Jurkat, Clone E6-1 (cell line): ENCODE measurements at regions not wholly inside any gene's neighbourhood (a gene's known extent, or its start where the extent isn't known, plus 50 kb on each side); places are given as distances from the start of the nearest gene placed in this dataset.
"Not testable (repeated sequence)": the region's sequence is repeated elsewhere in the genome, so short reads cannot be mapped to it uniquely, and the experiment has no call there.

Source experiments
- DNase-seq: peaks from one replicate; pipeline ENCODE4 v3.0.0-alpha.2; 2011; ENCODE audit warnings: low read depth, low spot score
- H3K4me3 ChIP-seq: 2 replicates; pipeline ENCODE4 v1.5.1; 2011; ENCODE audit warnings: mild to moderate bottlenecking, low read length, control low read depth, moderate library complexity

DNA sequence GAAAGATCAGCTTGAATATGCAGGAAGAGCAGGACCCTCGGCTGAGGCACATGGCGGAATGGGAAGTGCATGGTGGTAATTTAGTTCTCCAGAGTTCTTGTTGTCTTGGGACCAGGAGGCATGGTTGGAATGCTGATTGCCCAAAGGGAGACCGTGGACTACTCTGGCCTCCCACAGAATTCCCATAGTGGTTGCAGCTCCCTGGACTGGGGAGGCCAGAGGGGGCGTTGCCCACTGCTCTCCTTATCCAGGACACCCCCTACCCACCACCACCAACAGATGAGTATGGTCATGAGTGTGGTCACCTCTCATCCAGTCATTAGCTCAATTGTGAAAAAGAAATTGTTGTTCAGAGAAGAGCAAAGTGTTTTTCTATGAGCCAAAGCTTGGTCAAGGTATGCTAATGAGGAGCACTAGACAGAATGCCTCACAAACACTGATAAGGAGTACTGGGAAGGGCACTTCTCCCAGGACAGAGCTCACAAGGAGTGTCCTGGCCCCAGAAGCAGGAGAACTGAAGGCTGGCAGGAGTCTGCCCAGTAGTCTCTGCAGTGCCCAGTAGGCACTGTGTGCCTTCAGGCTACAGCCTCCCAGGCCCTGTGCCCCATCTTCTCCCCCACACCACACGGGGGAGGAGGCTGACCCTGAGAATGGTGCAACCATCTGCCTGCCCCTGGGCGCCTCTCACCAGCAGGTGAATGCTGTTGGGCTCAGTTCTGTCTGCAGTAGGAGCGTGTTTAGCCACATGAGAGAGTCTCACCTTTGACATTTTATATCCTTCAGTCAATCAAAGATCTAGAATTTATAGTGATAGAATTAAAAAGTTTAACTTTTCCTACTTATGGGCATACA lies 51.4 kb upstream of the NEK3 start:
- H3K4me3 ChIP-seq, DNase-seq: not testable (repeated sequence)
